ENCODE measurements at regions not wholly inside any gene's neighbourhood (a gene's known extent, or its start where the extent isn't known, plus 50 kb on each side); places are given as distances from the start of the nearest gene placed in this dataset.
"Not testable (repeated sequence)": the region's sequence is repeated elsewhere in the genome, so short reads cannot be mapped to it uniquely, and the experiment has no call there.

DNA sequence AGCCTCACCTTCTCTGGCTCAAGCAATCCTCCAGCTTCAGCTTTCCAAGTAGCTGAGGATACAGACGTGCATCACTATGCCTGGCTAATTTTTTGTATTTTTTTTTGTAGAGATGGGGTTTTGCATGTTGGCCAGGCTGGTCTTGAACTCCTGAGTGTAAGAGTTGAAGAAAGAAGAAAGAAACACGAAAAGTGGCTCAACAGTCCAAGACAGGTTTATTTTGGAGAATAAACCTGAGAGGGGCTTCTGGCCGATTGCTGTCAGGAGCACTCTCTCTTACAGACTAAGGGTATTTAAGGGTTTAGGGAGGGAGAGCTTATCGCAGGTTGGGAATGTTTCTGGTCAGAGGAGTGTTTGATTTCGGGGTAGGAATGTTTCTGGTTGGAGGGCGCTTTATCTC, 75.9 kb downstream of the RRM2 start:
- not testable (repeated sequence) for DNase-seq

DNA sequence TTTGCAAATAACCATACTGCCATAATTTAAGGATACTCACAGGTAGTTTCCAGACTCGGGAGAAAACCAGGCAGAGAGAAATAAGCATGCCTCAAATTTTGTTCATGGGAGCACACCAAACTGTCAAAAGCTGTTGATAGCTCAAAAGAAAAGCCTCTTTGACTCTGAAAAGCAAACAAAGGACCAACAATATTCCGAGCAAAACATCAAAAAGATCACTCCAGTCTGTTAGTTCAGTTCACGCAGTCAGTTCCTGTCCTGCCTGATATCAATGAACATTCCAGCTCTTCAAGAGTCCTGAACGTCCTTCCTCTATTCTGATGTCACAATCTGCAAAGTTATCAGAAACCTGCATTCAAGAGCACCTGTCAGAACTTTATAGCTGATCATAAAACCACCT, 78.7 kb downstream of the RRM2 start:
- DNase-seq: no peak

DNA sequence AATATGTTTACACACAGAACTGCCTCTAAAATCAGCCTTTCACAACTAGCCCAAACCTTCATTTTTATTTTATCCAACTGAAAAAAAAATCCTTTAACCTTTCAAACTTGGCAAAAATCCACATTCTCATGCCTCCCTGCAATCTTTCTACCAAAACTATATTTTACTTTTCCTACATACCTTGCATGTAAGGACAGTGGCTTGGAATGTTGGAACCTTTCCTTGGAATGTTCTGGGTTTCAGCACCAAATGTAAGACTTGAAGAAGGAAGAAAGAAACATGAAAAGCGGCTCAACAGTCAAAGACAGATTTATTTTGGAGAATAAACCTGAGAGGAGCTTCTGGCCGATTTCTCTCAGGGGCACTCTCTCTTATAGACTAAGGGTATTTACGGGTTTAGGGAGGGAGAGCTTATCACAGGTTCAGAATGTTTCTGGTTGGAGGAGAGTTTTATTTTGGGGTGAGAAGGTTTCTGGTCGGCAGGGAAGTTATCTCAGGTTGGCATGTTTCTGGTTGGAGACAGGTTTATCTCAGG, 79.7 kb downstream of the RRM2 start:
- DNase-seq: no peak

DNA sequence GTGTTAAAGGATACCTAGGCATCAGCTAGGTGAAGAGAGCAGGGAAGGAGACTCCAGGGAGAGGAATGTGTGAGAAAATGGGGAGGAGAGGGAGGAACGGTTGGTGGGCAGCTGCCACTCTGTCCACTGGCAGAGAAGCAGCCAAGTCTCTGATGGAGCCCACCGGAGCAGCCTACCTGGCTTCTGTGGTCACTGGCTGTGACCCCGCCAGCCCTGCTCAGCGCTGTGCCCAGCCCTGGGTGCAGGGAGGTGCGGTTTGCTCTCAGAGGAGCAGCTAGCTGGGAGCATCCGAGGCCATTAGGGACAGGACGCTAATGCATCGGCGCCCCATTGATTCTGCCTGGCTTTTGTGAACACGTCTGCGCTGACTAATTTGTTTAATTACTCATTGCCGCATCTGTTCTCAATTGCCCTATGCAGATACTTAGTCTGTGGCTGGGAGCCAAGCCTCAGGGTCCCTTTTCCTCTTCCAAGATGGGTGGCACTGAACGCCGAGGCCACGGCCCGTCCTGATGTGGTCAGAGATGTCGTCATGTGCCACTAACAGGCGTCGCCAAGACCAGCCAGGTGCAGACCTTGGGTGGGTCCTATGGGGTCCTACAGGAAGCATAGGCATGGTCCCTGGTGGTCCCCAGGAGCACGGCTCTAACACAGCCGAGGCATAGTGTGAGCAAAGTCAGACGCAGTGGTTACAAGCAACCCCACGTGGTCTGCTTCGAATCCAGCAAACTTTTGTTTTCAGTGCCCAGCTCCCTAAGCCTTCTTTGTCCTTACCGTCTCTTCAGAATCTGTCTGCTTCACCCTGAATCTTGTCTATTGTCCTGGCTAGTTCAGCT, 82.0 kb downstream of the RRM2 start:
- no peak for DNase-seq

DNA sequence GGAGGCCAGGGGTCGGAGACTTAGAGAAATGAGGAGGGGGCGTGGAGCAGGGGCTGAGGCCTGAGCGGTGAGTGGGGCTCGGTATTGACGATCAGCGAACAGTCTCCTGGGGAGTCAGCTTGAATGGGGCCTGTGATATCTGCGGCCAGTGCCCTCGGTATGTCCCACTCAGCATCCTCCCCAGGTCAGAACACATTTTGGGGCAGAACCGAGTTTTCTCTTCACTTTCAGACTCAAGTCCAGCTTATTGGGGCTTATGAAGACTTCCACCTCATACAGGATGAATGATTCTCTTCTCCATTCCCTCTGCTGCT, 82.6 kb downstream of the RRM2 start:
- DNase-seq: no peak

DNA sequence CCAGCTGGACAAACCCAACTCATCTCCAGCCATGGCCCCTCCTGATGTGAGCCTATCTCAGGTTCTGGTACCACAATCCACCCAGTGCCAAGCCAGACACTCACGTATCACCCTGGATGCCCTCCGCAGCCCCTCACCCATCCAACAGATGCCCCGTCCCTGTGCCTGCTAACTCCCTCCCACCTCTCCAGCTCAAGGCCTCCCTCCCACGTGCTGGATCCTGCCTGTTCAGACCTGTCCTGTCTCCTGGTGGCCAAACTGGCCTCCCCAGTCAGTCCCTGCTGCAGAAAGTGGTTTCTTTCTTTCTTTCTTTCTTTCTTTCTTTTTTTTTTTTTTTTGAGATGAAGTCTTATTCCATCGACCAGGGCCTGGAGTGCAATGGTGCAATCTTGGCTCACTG, 86.2 kb downstream of the RRM2 start:
- no peak for DNase-seq

GRCh38 chr2:10209406-10209935, 86.9 kb downstream of the RRM2 start:
- DNase-seq: no peak

- no peak for DNase-seq
Measured at GRCh38 chr2:10210336-10210735, 87.8 kb downstream of the RRM2 start.

DNA sequence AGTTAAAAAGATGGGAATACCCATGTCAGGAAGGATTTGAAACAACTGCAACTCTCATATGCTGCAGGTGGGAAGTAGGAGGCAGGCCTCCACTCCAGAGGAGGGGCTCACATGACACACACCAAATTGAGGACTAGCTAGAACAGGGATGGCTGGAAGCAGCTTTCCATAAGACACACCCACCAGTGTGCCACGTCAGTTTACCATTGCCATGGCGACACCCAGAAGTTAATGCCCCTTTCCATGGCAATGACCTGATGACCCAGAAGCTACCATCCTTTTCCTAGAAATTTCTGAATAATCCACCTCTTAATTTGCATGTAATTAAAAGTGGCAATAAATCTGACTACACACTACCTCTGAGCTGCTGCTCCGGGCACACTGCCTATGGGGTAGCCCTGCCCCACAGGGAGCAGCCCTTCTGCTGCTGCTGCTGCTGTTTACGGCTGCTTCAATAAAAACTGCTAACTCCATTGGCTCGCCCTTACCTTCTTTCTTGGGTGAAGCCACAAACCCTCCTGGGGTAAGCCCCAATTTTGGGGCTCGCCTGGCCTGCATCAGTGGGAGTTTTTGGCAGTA, 89.4 kb downstream of the RRM2 start:
- no peak for DNase-seq

DNA sequence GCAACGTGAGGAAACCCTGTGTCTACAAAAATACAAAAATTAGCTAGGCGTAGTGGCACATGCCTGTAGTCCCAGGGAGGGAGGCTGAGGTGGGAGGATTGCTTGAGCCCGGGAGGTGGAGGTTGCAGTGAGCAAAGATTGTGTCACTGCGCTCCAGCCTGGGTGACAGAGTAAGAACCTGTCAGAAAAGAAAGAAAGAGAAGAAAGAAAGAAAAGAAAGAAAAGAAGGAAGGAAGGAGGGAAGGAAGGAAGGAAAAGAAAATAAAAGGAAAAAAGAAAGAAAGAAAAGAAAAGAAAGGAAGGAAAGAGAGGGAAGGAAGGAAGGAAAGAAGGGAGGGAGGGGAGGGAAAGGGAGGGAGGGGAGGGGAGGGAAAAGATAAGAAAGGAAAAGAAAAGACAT, 89.9 kb upstream of the HPCAL1 start:
- no peak for DNase-seq

DNA sequence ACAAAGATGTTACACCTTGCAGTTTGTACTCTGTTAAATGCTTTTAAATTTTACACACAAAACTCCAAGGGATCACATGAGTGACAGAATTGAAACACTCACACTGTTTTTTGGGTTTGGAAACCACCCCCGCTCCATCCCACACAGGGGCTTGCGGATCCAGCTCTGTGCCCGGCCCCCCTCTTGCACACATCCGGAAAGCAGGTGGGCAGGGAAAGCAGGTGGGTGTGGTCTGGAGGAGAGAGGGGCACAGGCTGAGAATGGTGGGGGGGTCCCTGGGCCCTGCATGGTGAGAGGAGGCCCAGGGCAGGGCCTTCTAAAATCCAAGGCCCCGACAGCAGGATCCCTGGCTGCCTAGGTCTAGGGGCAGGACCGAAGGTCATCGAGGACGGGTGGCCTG, 88.5 kb upstream of the HPCAL1 start:
- no peak for DNase-seq

- DNase-seq: no peak
Measured at GRCh38 chr2:10215393-10215935, 87.2 kb upstream of the HPCAL1 start.

DNA sequence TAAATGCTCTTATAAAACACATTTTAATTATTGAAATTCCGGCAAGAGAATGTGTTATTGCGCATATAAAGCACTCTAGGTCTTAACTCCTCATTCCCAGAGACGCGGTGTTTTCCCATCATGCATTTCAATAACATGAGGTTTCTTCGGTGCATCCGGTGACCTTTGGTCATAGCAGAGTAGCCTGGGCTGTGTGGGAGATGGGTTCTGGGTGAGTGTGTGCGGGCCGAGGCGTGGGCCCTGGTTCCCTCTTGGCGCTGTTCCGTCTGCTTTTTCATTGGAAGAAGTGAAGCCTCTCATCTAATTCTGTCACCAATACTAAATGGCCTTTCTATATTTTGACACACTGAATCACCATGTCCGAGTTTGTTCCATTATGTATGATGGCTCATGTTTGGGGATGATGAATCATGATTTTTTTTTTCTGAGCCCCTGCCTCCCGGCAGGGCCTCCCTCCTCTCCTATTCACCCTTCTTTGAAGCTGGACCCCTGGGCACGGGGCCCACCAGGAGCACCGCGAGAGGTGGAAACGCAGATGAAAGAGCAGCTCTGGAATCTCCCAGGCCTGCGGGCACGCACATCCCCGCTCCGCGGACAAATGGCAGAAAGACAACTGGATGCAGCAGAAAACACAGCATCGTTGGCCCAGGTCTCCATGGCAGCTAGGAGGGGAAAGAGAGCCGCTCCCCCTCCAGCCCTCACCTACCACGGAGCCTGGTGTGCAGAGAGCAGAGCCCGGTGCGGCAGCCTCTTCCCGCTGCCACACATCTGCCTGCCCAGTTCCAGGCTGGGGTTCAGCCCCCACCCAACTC, 85.8 kb upstream of the HPCAL1 start:
- no peak for DNase-seq

GRCh38 chr2:10217489-10218435, 84.9 kb upstream of the HPCAL1 start:
- DNase-seq: no peak

DNA sequence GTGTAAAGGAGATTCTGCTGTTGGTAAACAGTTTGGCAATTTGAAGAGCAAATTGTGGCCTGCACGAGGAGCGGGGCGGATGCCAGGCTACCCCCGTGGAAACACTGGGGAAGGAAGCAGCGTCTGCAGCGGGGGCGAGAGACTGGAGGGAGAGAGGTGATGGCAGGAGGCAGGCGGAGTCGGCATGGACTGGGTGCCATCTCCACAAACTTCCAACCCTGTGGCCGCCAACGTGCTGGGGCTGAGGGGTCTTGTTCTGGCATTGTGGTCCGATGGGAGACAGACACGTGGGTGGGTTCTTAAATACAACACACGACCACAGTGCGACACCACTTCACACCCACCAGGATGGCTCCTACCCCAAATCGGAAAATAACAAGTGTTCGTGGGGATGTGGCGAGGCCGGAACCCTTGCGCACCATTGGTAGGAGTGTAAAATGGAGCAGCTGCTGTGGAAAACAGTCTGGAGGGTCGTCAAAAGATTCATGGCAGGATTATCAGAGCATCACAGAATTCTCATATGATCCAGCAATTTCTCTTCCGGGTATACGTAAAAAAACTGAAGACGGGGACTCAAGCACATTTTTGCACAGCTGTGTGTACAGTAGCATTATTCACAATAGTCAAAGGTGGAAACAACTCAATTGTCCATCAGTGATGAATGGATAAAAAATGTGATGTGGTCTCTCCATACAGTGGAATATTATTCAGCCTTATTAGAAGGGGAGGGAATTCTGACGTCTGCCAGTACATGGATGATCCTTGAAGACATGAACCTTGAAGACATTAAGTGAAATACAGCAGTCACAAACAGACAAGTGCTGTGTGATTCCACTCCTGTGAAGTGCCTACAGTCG, 82.4 kb upstream of the HPCAL1 start:
- no peak for DNase-seq

- DNase-seq: no peak
Measured at GRCh38 chr2:10220902-10221391, 81.8 kb upstream of the HPCAL1 start.

GRCh38 chr2:10221443-10221842, 81.3 kb upstream of the HPCAL1 start:
- DNase-seq: no peak

- no peak for DNase-seq
Measured at GRCh38 chr2:10221976-10222870, 80.5 kb upstream of the HPCAL1 start.

DNA sequence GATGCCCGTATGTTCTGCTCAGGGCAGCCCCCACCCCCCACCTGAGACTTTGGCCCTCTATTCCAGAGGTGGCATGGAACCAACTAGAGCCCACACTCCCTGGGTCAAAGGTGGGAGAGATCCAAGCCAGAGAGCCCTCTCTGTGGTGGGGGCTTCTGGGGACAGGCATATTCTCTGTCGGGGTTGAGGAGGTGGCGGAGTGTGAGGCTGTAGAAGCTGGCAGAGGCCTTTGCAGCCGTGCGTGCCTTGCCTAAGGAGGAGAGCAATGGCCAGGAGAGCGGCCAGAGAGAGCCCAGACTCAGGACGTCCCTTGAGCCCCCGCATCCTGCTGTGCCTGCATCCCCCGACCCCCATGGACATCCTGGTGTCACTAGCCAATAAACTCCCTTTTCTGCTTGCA, 79.2 kb upstream of the HPCAL1 start:
- no peak for DNase-seq

Measured in renal pelvis (tissue), 1 donor.